Panc1 (cell line): ENCODE measurements at regions not wholly inside any gene's neighbourhood (a gene's known extent, or its start where the extent isn't known, plus 50 kb on each side); places are given as distances from the start of the nearest gene placed in this dataset.

Experiments used
- ATAC-seq: fragments of 200-7000 bp; cut with Tn5 transposase; 2 replicates; pipeline ENCODE4 v1.9.1; 2020; ENCODE audit warnings: mild to moderate bottlenecking, moderate library complexity
- BruUV-seq: library from RNA; stranded (reverse); fragments of 400-500 nt; replicated peaks from 2 replicates; lab custom pipeline; 2021; lab: Mats Ljungman, UMichigan
- CTCF ChIA-PET: fragments of 300-600 bp; sonication (Branson Sonifier 250); formaldehyde crosslinking; loops from one replicate; lab custom pipeline; 2022; ENCODE audit warnings: antibody characterized with exemption; lab: Charles Lee
- POLR2A ChIA-PET: fragments of 300-600 bp; sonication (Branson Sonifier 250); formaldehyde crosslinking; loops from one replicate; lab custom pipeline; 2022; ENCODE audit warnings: antibody characterized with exemption; lab: Charles Lee
- DNase-seq: peaks from one replicate; pipeline ENCODE4 v3.0.0-alpha.2; 2010; ENCODE audit warnings: low read depth, low spot score
- H3K27ac ChIP-seq: 2 replicates; pipeline ENCODE4 v1.5.1; 2011; ENCODE audit warnings: mild to moderate bottlenecking, low read length, inconsistent platforms
- H3K27me3 ChIP-seq: fragments of 200-500 bp; sonication (Bioruptor generic); 2 replicates; pipeline ENCODE4 v1.6.0; 2014; ENCODE audit warnings: low read length, inconsistent platforms; ENCODE audit not compliant: control insufficient read depth, insufficient read depth
- H3K36me3 ChIP-seq: fragments of 200-500 bp; sonication (Bioruptor generic); 2 replicates; pipeline ENCODE4 v1.5.1; 2014; ENCODE audit warnings: inconsistent platforms, mild to moderate bottlenecking, low read length, moderate library complexity; ENCODE audit not compliant: control insufficient read depth, insufficient read depth
- H3K4me1 ChIP-seq: 2 replicates; pipeline ENCODE4 v1.5.1; 2011; ENCODE audit warnings: inconsistent platforms, mild to moderate bottlenecking, low read length, moderate library complexity; ENCODE audit not compliant: control insufficient read depth, insufficient read depth
- H3K4me3 ChIP-seq, 2 experiments: 2 replicates each; pipeline ENCODE4 v1.5.1; 2011 to 2012; ENCODE audit warnings: low read depth in 2 of 2, low read length in 2 of 2, mild to moderate bottlenecking in 2 of 2, inconsistent platforms in 1 of 2, moderate library complexity in 1 of 2
- H3K9me3 ChIP-seq: fragments of 200-500 bp; sonication (Bioruptor generic); 2 replicates; pipeline ENCODE4 v1.5.1; 2014; ENCODE audit warnings: low read depth, mild to moderate bottlenecking, inconsistent platforms, low read length, moderate library complexity; ENCODE audit not compliant: control insufficient read depth, insufficient read depth
- CTCF ChIP-seq: fragments of 450-650 bp; IDR thresholded peaks from 2 replicates; pipeline ENCODE4 v1.5.1; 2017; ENCODE audit warnings: mild to moderate bottlenecking
- POLR2AphosphoS5 ChIP-seq: IDR thresholded peaks from 2 replicates; pipeline ENCODE4 v1.6.1; 2012; ENCODE audit warnings: mild to moderate bottlenecking, low read depth, low read length, moderate library complexity
- REST ChIP-seq, 2 experiments: IDR thresholded peaks; 2 replicates each; pipeline ENCODE4 v1.6.1; 2011 to 2012; ENCODE audit warnings: low read depth in 2 of 2, control low read depth in 1 of 2, low read length in 1 of 2, mild to moderate bottlenecking in 1 of 2, moderate library complexity in 1 of 2; ENCODE audit not compliant: insufficient read depth in 1 of 2
- SIN3A ChIP-seq: IDR thresholded peaks from 2 replicates; pipeline ENCODE4 v1.6.1; 2012; ENCODE audit warnings: low read depth, mild to moderate bottlenecking, low read length, moderate library complexity, borderline replicate concordance; ENCODE audit not compliant: insufficient read depth
- TCF7L2 ChIP-seq: IDR thresholded peaks from 2 replicates; pipeline ENCODE4 v1.6.1; 2011; ENCODE audit warnings: mild to moderate bottlenecking, low read depth, low read length, inconsistent platforms
- in situ Hi-C: cut with HindIII; loops from 2 replicates; pipeline ENCODE4 v1.10.0; 2016; ENCODE audit warnings: low sequenced_read_pairs, low pct_unique_long_range_greater_than_20kb
- intact Hi-C: fragments of 100-400 bp; cut with micrococcal nuclease; formaldehyde crosslinking; loops from one replicate; pipeline ENCODE4 v1.10.0; 2022; ENCODE audit not compliant: unreplicated experiment

GRCh38 chr2:100645695-100646429 lies 83.1 kb downstream of the PDCL3 start:
- in situ Hi-C loops (no loop called here), intact Hi-C loops (no loop called here)
- H3K36me3 ChIP-seq, result no peaks in the 10 kb centered on the region
- H3K4me1 ChIP-seq, result no peaks in the 10 kb centered on the region
- H3K4me3 ChIP-seq, result no peak overlapping the region
- POLR2A ChIA-PET, result interaction anchor here (0.6 kb wide), 1 partner anchor 287 kb away, joined by 3 read pairs; no protein-coding TSS in a partner anchor
- H3K27ac ChIP-seq, result no peak overlapping the region
- CTCF ChIA-PET, result no interaction called here
- TF ChIP-seq SIN3A (no peak), TCF7L2 (no peak), POLR2AphosphoS5 (no peak), CTCF (no peak), REST (IDR thresholded peaks at IDR 0.05; ENCODE audit: insufficient read depth in 1 of 2, low read depth in 2 of 2, low read length in 1 of 2) (no peak)
- no TSS peak for BruUV-seq
- DNase-seq (no peak), ATAC-seq (no peak)
- no peaks in the 10 kb centered on the region for H3K27me3 ChIP-seq
- H3K9me3 ChIP-seq, result no peaks in the 10 kb centered on the region

- Histone ChIP-seq H3K36me3 (no peaks in the 10 kb centered on the region), H3K27me3 (no peaks in the 10 kb centered on the region), H3K9me3 (no peaks in the 10 kb centered on the region), H3K4me1 (no peaks in the 10 kb centered on the region), H3K27ac (no peak overlapping the region), H3K4me3 (no peak overlapping the region)
- POLR2A ChIA-PET, result no interaction called here
- CTCF ChIA-PET, result interaction anchor here (0.7 kb wide), 1 partner anchor 13 kb away, joined by 3 read pairs; no protein-coding TSS in a partner anchor
- intact Hi-C loops (no loop called here), in situ Hi-C loops (no loop called here)
- DNase-seq (no peak), ATAC-seq (no peak)
- TF ChIP-seq TCF7L2 (no peak), REST (IDR thresholded peaks at IDR 0.05; ENCODE audit: insufficient read depth in 1 of 2, low read depth in 2 of 2, low read length in 1 of 2) (no peak), CTCF (no peak), SIN3A (no peak)
- no TSS peak for BruUV-seq
Observed at GRCh38 chr2:100647709-100648108, 84.9 kb downstream of the PDCL3 start.
